Activated CD4-positive, alpha-beta T cell treated with anti-CD3 and anti-CD28 coated beads, Interleukin-2, amount 10 ng/mL, durations not matched to agents 24 days and 14 days (primary cell): ENCODE measurements at regions not wholly inside any gene's neighbourhood (a gene's known extent, or its start where the extent isn't known, plus 50 kb on each side); places are given as distances from the start of the nearest gene placed in this dataset.

ENCODE experiments used
- DNase-seq: peaks from one replicate; pipeline ENCODE4 v3.0.0; 2022
- H3K27ac Mint-ChIP-seq: one replicate; pipeline ENCODE4 v1.8.0; 2022; ENCODE audit warnings: mild to moderate bottlenecking, mixed read lengths
- H3K27me3 Mint-ChIP-seq: one replicate; pipeline ENCODE4 v1.8.0; 2022; ENCODE audit warnings: mixed read lengths
- H3K36me3 Mint-ChIP-seq: one replicate; pipeline ENCODE4 v1.8.0; 2022; ENCODE audit warnings: low read depth, mild to moderate bottlenecking, mixed read lengths
- H3K4me1 Mint-ChIP-seq: one replicate; pipeline ENCODE4 v1.8.0; 2021; ENCODE audit warnings: mixed read lengths
- H3K4me3 Mint-ChIP-seq: one replicate; pipeline ENCODE4 v1.8.0; 2022; ENCODE audit warnings: mild to moderate bottlenecking, moderate library complexity, mixed read lengths
- H3K9me3 Mint-ChIP-seq: one replicate; pipeline ENCODE4 v1.8.0; 2021; ENCODE audit warnings: mixed read lengths
- intact Hi-C: fragments of 100-400 bp; cut with micrococcal nuclease; formaldehyde crosslinking; loops from one replicate; pipeline ENCODE4 v1.15.1; 2023

GRCh38 chr9:587527-587926 is 254.0 kb upstream of the DMRT1 start:
- H3K27ac Mint-ChIP-seq = no peak overlapping the region
- H3K27me3 Mint-ChIP-seq = peaks cover 2% of the 10 kb centered on the region
- H3K4me1 Mint-ChIP-seq = peaks cover 5% of the 10 kb centered on the region
- intact Hi-C loops = no loop called here
- H3K4me3 Mint-ChIP-seq = no peak overlapping the region
- no peaks in the 10 kb centered on the region for H3K9me3 Mint-ChIP-seq
- DNase-seq = no peak
- no peaks in the 10 kb centered on the region for H3K36me3 Mint-ChIP-seq

- Mint-ChIP-seq H3K9me3 (no peaks in the 10 kb centered on the region), H3K27ac (no peak overlapping the region), H3K27me3 (peaks cover 7% of the 10 kb centered on the region), H3K4me1 (peaks cover 5% of the 10 kb centered on the region), H3K36me3 (no peaks in the 10 kb centered on the region), H3K4me3 (no peak overlapping the region)
- intact Hi-C loops = no loop called here
- no peak for DNase-seq
These were observed 252.5 kb upstream of the DMRT1 start for GRCh38 chr9:588981-589380.

- no peak for DNase-seq
- Mint-ChIP-seq H3K27ac (no peak overlapping the region), H3K36me3 (no peaks in the 10 kb centered on the region)
These were observed 251.8 kb upstream of the DMRT1 start for GRCh38 chr9:589723-590122.

GRCh38 chr9:591292-591691 is 250.2 kb upstream of the DMRT1 start:
- H3K4me3 Mint-ChIP-seq = no peak overlapping the region
- intact Hi-C loops = no loop called here
- peaks cover 5% of the 10 kb centered on the region for H3K4me1 Mint-ChIP-seq
- no peaks in the 10 kb centered on the region for H3K36me3 Mint-ChIP-seq
- H3K27ac Mint-ChIP-seq = no peak overlapping the region
- no peaks in the 10 kb centered on the region for H3K9me3 Mint-ChIP-seq
- no peak for DNase-seq
- peaks cover 11% of the 10 kb centered on the region for H3K27me3 Mint-ChIP-seq

More at GRCh38 chr9:589723-590122, 251.8 kb upstream of the DMRT1 start:
- intact Hi-C loops = no loop called here
- Mint-ChIP-seq H3K4me3 (no peak overlapping the region), H3K9me3 (no peaks in the 10 kb centered on the region), H3K4me1 (peaks cover 5% of the 10 kb centered on the region), H3K27me3 (peaks cover 9% of the 10 kb centered on the region)

GRCh38 chr9:592225-592624 is 249.3 kb upstream of the DMRT1 start:
- H3K27ac Mint-ChIP-seq = no peak overlapping the region
- peaks cover 11% of the 10 kb centered on the region for H3K27me3 Mint-ChIP-seq
- H3K4me1 Mint-ChIP-seq = peaks cover 5% of the 10 kb centered on the region
- no peak for DNase-seq
- H3K9me3 Mint-ChIP-seq = no peaks in the 10 kb centered on the region
- intact Hi-C loops = no loop called here
- no peak overlapping the region for H3K4me3 Mint-ChIP-seq
- H3K36me3 Mint-ChIP-seq = no peaks in the 10 kb centered on the region

GRCh38 chr9:592733-593132 is 248.8 kb upstream of the DMRT1 start:
- Mint-ChIP-seq H3K27ac (no peak overlapping the region), H3K27me3 (peaks cover 11% of the 10 kb centered on the region), H3K36me3 (no peaks in the 10 kb centered on the region), H3K9me3 (no peaks in the 10 kb centered on the region), H3K4me1 (peaks cover 5% of the 10 kb centered on the region), H3K4me3 (no peak overlapping the region)
- intact Hi-C loops = no loop called here
- no peak for DNase-seq

GRCh38 chr9:593809-594208 is 247.7 kb upstream of the DMRT1 start:
- DNase-seq = no peak
- intact Hi-C loops = no loop called here
- Mint-ChIP-seq H3K36me3 (no peaks in the 10 kb centered on the region), H3K27ac (no peak overlapping the region), H3K27me3 (peaks cover 11% of the 10 kb centered on the region), H3K4me3 (no peak overlapping the region), H3K9me3 (no peaks in the 10 kb centered on the region), H3K4me1 (peaks cover 5% of the 10 kb centered on the region)

GRCh38 chr9:596703-597102 is 244.8 kb upstream of the DMRT1 start:
- H3K36me3 Mint-ChIP-seq = no peaks in the 10 kb centered on the region
- no peak overlapping the region for H3K4me3 Mint-ChIP-seq
- H3K27me3 Mint-ChIP-seq = peaks cover 20% of the 10 kb centered on the region
- intact Hi-C loops = no loop called here
- DNase-seq = no peak
- no peak overlapping the region for H3K27ac Mint-ChIP-seq
- no peaks in the 10 kb centered on the region for H3K4me1 Mint-ChIP-seq
- no peaks in the 10 kb centered on the region for H3K9me3 Mint-ChIP-seq

- no peaks in the 10 kb centered on the region for H3K36me3 Mint-ChIP-seq
- H3K4me3 Mint-ChIP-seq = no peak overlapping the region
- H3K9me3 Mint-ChIP-seq = no peaks in the 10 kb centered on the region
- no peak for DNase-seq
- intact Hi-C loops = no loop called here
- peaks cover 13% of the 10 kb centered on the region for H3K27me3 Mint-ChIP-seq
- H3K27ac Mint-ChIP-seq = no peak overlapping the region
- no peaks in the 10 kb centered on the region for H3K4me1 Mint-ChIP-seq
These were observed 241.5 kb upstream of the DMRT1 start for GRCh38 chr9:600006-600405.

- Mint-ChIP-seq H3K27ac (no peak overlapping the region), H3K4me3 (no peak overlapping the region), H3K9me3 (no peaks in the 10 kb centered on the region), H3K4me1 (no peaks in the 10 kb centered on the region), H3K27me3 (peaks cover 11% of the 10 kb centered on the region), H3K36me3 (no peaks in the 10 kb centered on the region)
- intact Hi-C loops = no loop called here
- no peak for DNase-seq
These were observed 238.8 kb upstream of the DMRT1 start for GRCh38 chr9:602716-603115.

GRCh38 chr9:603126-603525 is 238.4 kb upstream of the DMRT1 start:
- Mint-ChIP-seq H3K9me3 (no peaks in the 10 kb centered on the region), H3K4me1 (no peaks in the 10 kb centered on the region), H3K4me3 (no peak overlapping the region), H3K27ac (no peak overlapping the region), H3K27me3 (peaks cover 11% of the 10 kb centered on the region), H3K36me3 (no peaks in the 10 kb centered on the region)
- intact Hi-C loops = no loop called here
- no peak for DNase-seq

GRCh38 chr9:607417-607816 is 234.1 kb upstream of the DMRT1 start:
- Mint-ChIP-seq H3K9me3 (no peaks in the 10 kb centered on the region), H3K27me3 (no peaks in the 10 kb centered on the region), H3K27ac (no peak overlapping the region), H3K36me3 (no peaks in the 10 kb centered on the region), H3K4me1 (no peaks in the 10 kb centered on the region), H3K4me3 (no peak overlapping the region)
- DNase-seq = no peak
- intact Hi-C loops = no loop called here

GRCh38 chr9:613771-614347 is 227.6 kb upstream of the DMRT1 start:
- Mint-ChIP-seq H3K4me1 (peaks cover 4% of the 10 kb centered on the region), H3K27me3 (peaks cover 3% of the 10 kb centered on the region), H3K27ac (no peak overlapping the region), H3K4me3 (no peak overlapping the region), H3K36me3 (no peaks in the 10 kb centered on the region), H3K9me3 (no peaks in the 10 kb centered on the region)
- intact Hi-C loops = loop anchor here (1.0 to 5.0 kb wide), 5 partner anchors 146 to 395 kb away; no protein-coding TSS in a partner anchor
- peak; percentile 76 for DNase-seq

- Mint-ChIP-seq H3K27ac (no peak overlapping the region), H3K4me3 (no peak overlapping the region), H3K4me1 (peaks cover 4% of the 10 kb centered on the region), H3K36me3 (no peaks in the 10 kb centered on the region), H3K27me3 (peaks cover 6% of the 10 kb centered on the region), H3K9me3 (no peaks in the 10 kb centered on the region)
- no peak for DNase-seq
- intact Hi-C loops = loop anchor here (5.0 kb wide), 1 partner anchor 278 kb away; no protein-coding TSS in a partner anchor
These were observed 227.1 kb upstream of the DMRT1 start for GRCh38 chr9:614431-614830.

- DNase-seq = no peak
- H3K27ac Mint-ChIP-seq = no peak overlapping the region
- H3K36me3 Mint-ChIP-seq = no peaks in the 10 kb centered on the region
- intact Hi-C loops = no loop called here
- peaks cover 4% of the 10 kb centered on the region for H3K4me1 Mint-ChIP-seq
- peaks cover 6% of the 10 kb centered on the region for H3K27me3 Mint-ChIP-seq
- H3K4me3 Mint-ChIP-seq = no peak overlapping the region
- H3K9me3 Mint-ChIP-seq = no peaks in the 10 kb centered on the region
These were observed 225.7 kb upstream of the DMRT1 start for GRCh38 chr9:615756-616155.
